ENCODE measurements at regions not wholly inside any gene's neighbourhood (a gene's known extent, or its start where the extent isn't known, plus 50 kb on each side); places are given as distances from the start of the nearest gene placed in this dataset.

- intact Hi-C loops (cut with micrococcal nuclease) (no loop called here), in situ Hi-C loops (cut with MboI) (no loop called here)
- DNase-seq (ENCODE audit: extremely low read depth in 1 of 4, low spot score in 3 of 4): no peak
- ATAC-seq: no peak
- Histone ChIP-seq H3K27me3 (ENCODE audit: control insufficient read depth in 2 of 2, insufficient read depth in 2 of 2, low read length in 2 of 2) (no peaks in the 10 kb centered on the region), H3K36me3 (ENCODE audit: control insufficient read depth, insufficient read depth, low read length) (no peaks in the 10 kb centered on the region), H3K9me1 (ENCODE audit: control insufficient read depth, insufficient read depth, low read length) (no peaks in the 10 kb centered on the region), H3K4me2 (ENCODE audit: insufficient read depth, low read length) (no peak overlapping the region), H3K79me2 (ENCODE audit: control insufficient read depth, insufficient read depth, low read length) (no peaks in the 10 kb centered on the region), H3K27ac (ENCODE audit: extremely low read depth, low read depth, low read length) (no peak overlapping the region), H3K4me3 (no peak overlapping the region), H3K9ac (ENCODE audit: insufficient read depth in 1 of 2, low read depth in 2 of 2, low read length in 2 of 2) (no peak overlapping the region), H3K4me1 (replicated peaks in 1 of 2; ENCODE audit: control insufficient read depth in 2 of 2, insufficient read depth in 2 of 2, low read length in 2 of 2) (no peaks in the 10 kb centered on the region), H2AFZ (ENCODE audit: low read depth, low read length) (no peak overlapping the region), H3K9me3 (replicated peaks; ENCODE audit: control insufficient read depth, insufficient read depth, low read depth, low read length) (no peaks in the 10 kb centered on the region; the same call in 1 of the 2 replicates), H4K20me1 (replicated peaks; ENCODE audit: control insufficient read depth, insufficient read depth, low read length) (no peaks in the 10 kb centered on the region)
- CTCF ChIA-PET (ENCODE audit: low intra/inter-chr PET ratio): no interaction called here
- no TSS peak for BruUV-seq (replicated peaks)
- no peak for FAIRE-seq
- POLR2A ChIA-PET: no interaction called here
- no peak for TF ChIP-seq ELF1 (tag; IDR thresholded peaks at IDR 0.05)
- no peak for TF ChIP-seq HMG20B (CRISPR knock-in tag; IDR thresholded peaks at IDR 0.05)
- TF ChIP-seq ZNF77 (CRISPR knock-in tag; IDR thresholded peaks at IDR 0.05): no peak
- TF ChIP-seq ZNF589 (CRISPR knock-in tag; IDR thresholded peaks at IDR 0.05; ENCODE audit: low read depth): no peak
- no peak for TF ChIP-seq ZNF311 (CRISPR knock-in tag; IDR thresholded peaks at IDR 0.05)
- no peak for TF ChIP-seq RBM34 (IDR thresholded peaks at IDR 0.05; ENCODE audit: borderline replicate concordance, insufficient read depth, low read length)
- TF ChIP-seq U2AF1 (optimal IDR thresholded peaks at IDR 0.05; ENCODE audit: low read depth, low read length): no peak
- TF ChIP-seq NEUROD1 (IDR thresholded peaks at IDR 0.05; ENCODE audit: borderline replicate concordance, low read depth, low read length, partially characterized antibody): no peak
- no peak for TF ChIP-seq BRCA1 (IDR thresholded peaks at IDR 0.05)
- no peak for TF ChIP-seq BRCA1 (CRISPR knock-in tag; IDR thresholded peaks at IDR 0.05)
- no peak for TF ChIP-seq CHD1 (IDR thresholded peaks at IDR 0.05; ENCODE audit: low read length)
- TF ChIP-seq ATF6 (CRISPR knock-in tag; IDR thresholded peaks at IDR 0.05): no peak
- TF ChIP-seq NFYB (IDR thresholded peaks at IDR 0.05; ENCODE audit: extremely low read depth, insufficient read length): no peak
- TF ChIP-seq THRAP3 (IDR thresholded peaks at IDR 0.05; ENCODE audit: borderline replicate concordance): no peak
- no peak for TF ChIP-seq ZBTB43 (CRISPR knock-in tag; IDR thresholded peaks at IDR 0.05)
- TF ChIP-seq POLR2B (IDR thresholded peaks at IDR 0.05; ENCODE audit: low read depth, partially characterized antibody): no peak
Observed at GRCh38 chr21:28539623-28539988, 453.1 kb downstream of the LTN1 start.
